HUDEP-2 (cell line): ENCODE measurements at regions not wholly inside any gene's neighbourhood (a gene's known extent, or its start where the extent isn't known, plus 50 kb on each side); places are given as distances from the start of the nearest gene placed in this dataset.

Experiments used
- DNase-seq, 76 experiments: peaks; one replicate each; lab custom pipeline; 2025; ENCODE audit not compliant: unreplicated experiment in 76 of 76; lab: John Stamatoyannopoulos, UW

- no peak for DNase-seq
Observed at GRCh38 chr2:176822060-176822459, 390.5 kb upstream of the HNRNPA3 start.

GRCh38 chr2:176826356-176826755 is 386.2 kb upstream of the HNRNPA3 start:
- DNase-seq = no peak

DNA sequence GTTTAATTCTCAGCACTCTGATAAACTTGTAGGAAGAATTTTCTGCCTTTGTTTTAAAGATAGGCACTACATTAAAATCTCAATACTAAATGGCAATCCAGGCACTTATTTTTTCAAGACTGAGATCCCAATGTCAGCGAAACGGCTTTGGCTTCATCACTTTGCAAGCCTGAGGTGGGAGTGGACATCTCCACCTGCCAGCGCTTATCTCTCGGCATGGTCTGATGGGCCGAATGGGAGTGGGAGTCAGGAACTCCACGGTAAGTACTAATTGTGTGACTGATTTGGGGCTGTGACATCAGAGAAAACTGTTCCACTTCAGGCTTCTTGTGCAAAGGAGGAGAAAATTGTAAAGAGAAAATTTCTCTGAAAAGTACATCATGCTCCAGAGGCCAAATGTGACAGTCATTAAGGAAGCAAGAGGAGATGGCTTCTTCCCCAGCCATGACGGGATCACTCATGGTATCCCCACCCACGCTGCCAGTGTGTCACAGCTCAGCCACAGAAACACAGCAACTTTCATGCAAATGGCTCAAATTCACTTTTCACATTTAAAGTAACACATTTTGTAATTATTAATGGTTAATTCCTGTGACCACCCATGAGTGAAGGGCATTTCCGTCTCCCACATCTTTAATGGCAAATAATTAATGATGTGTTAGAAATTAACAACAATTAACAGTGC is 385.5 kb upstream of the HNRNPA3 start:
- no peak for DNase-seq

DNA sequence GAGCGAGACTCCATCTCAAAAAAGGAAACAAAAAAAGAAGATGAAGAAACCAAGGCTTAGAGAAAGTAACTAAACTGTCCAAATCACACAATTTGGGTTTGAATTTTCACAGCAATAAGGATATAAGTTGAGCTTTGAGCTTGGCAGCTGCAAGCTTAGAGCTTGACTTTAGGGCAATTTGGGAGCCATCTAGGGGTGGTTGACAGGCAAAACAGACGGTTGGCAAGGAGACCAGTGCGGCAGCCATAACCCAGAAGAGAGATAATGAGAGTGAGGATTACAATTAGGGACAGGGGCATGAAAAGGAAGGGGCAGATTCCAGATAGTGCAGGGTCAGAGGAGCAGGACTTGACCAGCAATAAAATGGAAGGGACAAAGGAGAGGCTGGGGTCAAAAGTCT is 382.2 kb upstream of the HNRNPA3 start:
- DNase-seq = peak in 2 of 76 experiments; percentile 1 to 2

DNA sequence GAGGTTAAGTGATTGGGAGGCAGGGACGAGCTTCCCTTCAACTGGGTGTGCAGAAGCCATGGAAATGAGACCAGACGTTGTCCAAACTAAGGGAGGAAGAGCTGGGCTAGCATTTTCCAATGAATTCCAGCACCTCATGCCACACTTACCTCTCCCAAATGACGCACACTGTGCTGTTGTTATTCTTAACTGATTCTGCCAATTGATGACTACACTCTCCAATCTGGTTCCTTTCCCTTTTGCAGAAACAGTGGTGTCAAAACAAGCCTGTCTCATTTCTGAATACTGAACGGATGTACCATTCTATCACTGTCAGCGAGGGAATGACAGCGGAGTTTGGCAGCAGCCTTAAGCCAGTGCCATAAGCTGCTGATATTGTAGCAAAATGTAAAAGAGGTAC is 380.5 kb upstream of the HNRNPA3 start:
- no peak for DNase-seq

- DNase-seq = no peak
Observed at GRCh38 chr2:176833671-176834070, 378.9 kb upstream of the HNRNPA3 start.

DNA sequence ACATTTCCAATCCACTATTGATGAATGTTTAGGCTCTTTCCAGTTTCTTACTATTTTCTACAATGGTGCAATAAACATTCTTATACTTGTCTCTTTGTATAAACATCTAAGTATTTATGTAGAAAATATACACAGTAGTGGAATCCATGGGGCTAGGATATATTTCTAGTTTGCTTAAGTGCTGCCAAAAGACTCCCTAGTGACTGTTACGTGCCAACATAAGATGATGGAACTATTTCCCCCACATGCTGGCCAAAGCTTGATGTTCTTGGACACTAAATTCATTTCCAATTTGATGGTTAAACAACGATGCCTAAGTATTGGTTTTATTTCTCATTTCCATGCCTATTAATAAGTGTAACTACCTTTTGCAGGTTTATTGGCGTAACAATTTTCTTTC is 378.4 kb upstream of the HNRNPA3 start:
- DNase-seq = no peak

DNA sequence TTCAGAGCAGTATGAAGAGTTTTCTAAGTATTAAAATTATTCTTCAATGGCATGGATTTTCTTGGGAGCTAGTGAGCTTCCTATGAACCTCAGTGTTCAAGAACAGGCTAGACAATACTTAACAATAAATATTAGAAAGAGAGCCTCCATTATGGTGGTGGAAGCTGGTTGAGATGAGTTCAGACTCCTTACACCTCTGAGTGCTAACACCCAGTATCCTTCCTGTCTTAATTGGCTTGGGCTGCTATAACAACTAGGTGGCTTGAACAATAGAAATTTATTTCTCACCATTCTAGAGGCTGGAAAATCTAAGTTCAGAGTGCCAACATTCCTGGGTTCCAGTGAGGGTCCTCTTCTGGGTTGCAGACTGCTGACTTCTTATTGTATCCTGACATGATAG is 369.4 kb upstream of the HNRNPA3 start:
- DNase-seq = no peak

DNA sequence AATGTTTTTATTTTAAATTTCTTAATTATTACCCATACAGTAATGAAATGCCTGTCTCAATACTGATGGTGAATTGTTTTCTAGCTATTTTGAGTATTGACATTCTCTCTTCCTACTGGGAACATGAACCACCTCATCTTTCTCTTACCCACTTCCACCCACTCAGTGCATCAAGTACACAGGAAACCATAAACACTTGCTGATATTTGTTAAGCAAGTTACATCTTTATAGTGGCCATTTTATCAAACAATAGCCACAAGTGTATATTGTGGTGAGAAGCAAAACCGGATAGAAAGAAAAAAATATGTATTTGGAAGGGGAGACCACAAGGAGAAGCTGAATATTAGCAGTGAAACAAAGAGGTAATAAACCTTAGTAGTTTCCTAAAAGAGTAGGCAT is 368.1 kb upstream of the HNRNPA3 start:
- DNase-seq = no peak

GRCh38 chr2:176845718-176846117 is 366.9 kb upstream of the HNRNPA3 start:
- DNase-seq = no peak

- DNase-seq = no peak
Observed at GRCh38 chr2:176847575-176847974, 365.0 kb upstream of the HNRNPA3 start.

DNA sequence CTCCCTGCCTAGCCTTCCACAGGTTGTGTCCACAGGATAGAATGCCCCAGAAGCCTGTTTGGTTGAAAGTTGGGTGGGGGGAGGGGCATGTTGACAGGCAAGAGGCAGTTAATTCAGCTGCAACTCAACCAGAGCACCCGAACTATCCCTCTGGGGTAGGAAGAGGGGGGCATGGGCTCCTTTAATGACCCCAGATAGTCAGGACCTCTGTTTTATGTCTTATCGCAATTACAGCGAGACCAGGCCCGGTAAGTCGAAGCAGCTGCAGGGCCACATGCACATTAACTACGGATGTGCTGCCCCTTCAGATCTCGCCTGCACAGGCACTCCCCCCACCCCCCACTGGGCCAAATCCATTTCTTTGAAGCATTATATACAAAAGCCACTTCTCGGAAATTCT is 363.8 kb upstream of the HNRNPA3 start:
- DNase-seq = no peak

DNA sequence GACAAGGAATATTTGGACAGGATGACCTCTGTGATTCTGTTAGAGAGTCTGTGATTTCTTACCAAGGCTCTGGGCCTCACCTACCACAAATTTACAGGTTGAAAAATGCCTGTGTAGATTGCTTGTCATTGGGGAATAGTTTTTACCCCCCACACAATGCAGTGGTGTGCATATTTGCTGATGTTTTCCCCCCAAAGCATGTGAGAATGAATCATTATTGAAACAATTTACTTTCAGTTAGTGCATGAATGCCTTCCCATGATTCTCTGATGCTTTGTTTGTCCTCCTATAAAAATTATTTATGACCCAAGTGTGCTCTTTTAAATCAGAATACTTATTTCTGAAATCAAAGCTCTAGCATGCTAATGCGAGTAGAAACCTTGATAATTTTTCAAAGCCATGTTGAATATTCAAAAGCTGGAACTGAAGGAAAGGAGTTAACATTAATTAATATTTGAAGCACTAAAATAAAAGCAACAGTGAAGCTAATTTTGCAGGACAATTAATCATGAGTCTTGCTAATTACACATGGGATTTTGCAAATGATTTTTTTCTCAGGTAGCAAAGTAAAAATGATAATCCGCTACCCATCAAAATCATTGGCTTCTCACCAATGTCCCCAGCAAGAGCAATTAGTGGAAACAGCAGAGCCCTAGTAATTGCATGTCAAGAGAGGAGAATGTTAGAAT is 361.2 kb upstream of the HNRNPA3 start:
- no peak for DNase-seq

DNA sequence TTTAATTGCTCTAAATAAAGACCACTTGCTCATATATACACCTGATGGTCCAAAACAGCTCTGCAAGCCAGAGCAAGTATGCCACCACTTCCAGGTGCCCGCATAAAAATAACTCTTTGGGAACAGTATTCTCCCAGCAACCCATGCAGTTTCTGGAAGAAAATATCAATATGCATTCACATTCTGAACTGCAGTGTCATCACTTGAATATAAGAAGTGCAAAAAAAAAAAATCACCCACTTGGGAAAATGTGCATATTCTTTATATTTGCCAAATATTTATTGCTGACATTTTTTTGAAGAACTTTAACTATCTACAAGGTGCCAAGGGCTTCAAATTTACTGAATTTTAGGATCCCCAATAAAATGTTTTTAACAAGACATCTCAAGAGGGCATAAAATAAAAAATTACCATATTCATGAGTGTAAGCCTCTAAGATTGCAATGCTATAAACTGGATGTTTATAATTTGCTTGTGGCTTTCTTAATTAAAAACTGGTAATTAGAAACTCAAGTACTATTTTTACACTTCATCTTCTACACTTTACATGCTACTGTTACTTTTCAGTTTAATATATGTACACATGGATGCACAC is 360.6 kb upstream of the HNRNPA3 start:
- DNase-seq = no peak

DNA sequence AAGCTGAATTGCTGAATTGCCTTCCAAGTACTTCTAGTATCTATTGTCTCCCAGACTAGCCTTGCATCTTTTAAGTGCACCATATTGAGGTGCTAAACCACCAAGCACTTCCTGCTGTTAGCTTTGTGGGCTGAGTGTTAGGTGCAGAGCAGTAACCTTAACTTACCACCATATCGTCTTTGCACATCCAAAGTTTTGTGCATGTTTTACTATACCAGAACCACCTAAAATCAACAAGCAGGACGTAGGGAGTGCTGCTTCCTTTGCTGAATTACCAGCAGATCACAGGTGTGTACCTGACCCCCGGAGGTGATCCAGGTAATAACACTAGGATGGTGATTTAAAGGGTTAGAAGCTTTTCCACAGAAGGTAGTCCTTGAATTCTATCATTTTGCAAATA is 359.9 kb upstream of the HNRNPA3 start:
- DNase-seq = no peak

DNA sequence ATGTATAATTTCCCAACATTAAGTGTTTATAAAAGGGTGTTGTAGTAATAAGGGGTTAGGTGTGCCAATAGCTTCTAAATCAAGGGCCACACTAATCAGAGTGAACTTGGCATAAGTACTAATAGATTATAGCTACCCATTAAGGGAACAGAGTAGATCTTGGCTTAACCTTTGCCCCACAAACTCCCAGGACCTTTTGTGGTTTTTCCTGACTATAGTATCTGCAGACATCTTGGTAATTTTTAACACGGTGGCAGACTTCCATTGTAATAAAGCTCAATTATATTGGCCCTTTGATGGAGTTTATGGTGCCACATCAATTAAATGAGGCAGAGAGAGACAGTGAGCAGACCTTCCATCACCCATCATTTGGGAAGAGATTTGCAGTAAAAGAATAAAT is 358.5 kb upstream of the HNRNPA3 start:
- DNase-seq = no peak

GRCh38 chr2:176854878-176855277 is 357.7 kb upstream of the HNRNPA3 start:
- no peak for DNase-seq

DNA sequence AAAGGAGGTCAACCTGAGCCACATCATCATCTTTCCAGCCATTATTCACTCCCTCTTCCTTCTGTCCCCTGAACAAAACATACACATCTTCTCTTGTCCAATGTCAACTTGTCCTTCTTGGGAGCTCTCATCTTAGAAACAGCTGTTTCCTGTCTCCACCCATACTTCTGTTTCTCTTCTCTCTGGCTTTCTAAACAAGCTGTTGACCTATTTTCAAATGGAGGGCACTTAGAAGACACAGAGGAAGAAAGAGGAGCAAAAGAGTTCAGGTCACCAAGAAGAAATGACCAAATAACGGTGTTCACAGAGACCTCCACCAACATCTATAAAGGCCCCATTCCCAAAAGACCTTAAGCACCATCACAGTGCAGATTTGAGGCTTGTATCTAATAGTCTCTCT is 355.9 kb upstream of the HNRNPA3 start:
- no peak for DNase-seq

DNA sequence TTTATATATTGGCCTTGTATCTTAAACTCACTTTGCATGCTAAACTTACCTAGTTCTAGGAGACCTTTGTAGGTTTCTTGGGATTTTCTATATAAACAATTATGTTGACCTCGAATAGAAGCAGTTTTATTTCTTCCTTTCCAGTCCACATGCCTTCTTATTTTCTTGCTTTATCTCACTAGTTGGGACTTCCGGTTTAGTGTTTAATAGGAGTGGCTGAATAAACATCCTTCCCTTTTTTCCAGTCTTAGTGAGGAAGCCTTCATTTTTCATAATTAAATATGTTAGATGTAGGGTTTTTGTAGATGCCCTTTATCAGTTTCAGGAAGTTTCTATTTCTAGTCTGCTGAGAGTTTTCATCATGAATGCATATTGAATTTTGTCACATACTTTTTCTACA is 347.3 kb upstream of the HNRNPA3 start:
- DNase-seq = no peak

GRCh38 chr2:176872406-176872805 is 340.2 kb upstream of the HNRNPA3 start:
- DNase-seq = no peak

DNA sequence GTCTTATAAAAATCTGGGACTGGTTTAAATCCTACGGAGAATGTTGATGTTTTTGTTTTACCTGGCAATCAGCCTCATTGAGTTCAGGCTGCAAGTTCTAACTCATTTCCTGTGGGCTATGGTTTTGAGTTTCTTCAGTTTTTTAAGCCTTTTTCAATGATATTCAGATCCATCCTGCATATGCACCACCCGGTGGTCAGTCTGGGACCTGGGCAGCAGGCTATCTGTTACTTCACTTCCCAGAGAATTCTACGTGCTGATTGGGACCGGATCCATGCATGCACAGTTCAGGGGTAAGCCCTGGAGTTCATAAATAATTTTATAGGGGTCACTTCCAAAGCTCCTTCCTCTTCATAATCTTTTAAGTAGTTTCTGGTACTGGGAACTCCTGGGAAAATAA is 339.2 kb upstream of the HNRNPA3 start:
- DNase-seq = no peak

GRCh38 chr2:176876493-176877103 is 336.0 kb upstream of the HNRNPA3 start:
- no peak for DNase-seq
